ENCODE measurements at regions not wholly inside any gene's neighbourhood (a gene's known extent, or its start where the extent isn't known, plus 50 kb on each side); places are given as distances from the start of the nearest gene placed in this dataset.
"Not testable (repeated sequence)": the region's sequence is repeated elsewhere in the genome, so short reads cannot be mapped to it uniquely, and the experiment has no call there.

GRCh38 chr5:1634337-1634661 lies 110.5 kb upstream of the LPCAT1 start:
- TF ChIP-seq, protein P1, sequence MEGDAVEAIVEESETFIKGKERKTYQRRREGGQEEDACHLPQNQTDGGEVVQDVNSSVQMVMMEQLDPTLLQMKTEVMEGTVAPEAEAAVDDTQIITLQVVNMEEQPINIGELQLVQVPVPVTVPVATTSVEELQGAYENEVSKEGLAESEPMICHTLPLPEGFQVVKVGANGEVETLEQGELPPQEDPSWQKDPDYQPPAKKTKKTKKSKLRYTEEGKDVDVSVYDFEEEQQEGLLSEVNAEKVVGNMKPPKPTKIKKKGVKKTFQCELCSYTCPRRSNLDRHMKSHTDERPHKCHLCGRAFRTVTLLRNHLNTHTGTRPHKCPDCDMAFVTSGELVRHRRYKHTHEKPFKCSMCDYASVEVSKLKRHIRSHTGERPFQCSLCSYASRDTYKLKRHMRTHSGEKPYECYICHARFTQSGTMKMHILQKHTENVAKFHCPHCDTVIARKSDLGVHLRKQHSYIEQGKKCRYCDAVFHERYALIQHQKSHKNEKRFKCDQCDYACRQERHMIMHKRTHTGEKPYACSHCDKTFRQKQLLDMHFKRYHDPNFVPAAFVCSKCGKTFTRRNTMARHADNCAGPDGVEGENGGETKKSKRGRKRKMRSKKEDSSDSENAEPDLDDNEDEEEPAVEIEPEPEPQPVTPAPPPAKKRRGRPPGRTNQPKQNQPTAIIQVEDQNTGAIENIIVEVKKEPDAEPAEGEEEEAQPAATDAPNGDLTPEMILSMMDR (IDR thresholded peaks at IDR 0.05; ENCODE audit: borderline replicate concordance, insufficient read depth, low read depth, low read length) = no peak
- peak overlapping the region; percentile 85 for H3K4me3 ChIP-seq (ENCODE audit: low read depth, low read length)

DNA sequence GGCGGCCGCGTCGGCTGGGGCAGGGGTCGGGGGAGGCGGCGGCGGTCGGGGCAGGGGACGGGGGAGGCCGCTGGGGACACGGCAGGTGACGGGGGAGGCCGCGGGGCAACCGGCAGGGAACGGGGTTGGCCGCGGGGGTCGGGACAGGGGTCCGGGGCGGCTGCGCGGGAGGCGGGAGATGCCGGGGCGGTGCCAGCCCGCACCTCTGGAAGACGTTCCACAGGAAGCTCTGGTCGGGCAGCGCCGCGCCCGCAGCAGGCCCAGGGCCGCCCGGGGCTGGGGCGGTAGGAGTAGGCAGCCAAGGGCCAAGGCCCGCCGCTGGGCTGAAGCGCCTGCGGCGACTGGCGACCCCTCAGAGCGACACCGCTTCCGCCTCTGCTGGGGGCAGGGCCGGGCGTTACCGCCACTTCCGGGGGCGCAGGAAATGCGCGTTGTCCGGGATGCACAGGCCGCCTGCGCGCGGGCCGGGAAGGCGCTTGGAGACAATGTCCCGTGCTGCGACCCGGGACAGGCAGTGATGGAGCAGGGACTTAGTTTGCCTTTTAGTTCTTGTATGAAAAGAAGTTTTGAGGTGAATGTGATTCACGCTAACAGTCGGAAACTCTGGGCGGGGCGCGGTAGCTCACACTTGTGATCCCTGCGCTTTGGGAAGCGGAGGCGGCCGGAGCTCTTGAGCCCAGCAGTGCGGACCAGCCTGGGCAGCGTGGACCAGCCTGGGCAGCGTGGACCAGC lies 110.0 kb upstream of the LPCAT1 start:
- TF ChIP-seq, protein P1 (IDR thresholded peaks at IDR 0.05; ENCODE audit: borderline replicate concordance, insufficient read depth, low read depth, low read length) = no peak
- peak overlapping the region; percentile 85 for H3K4me3 ChIP-seq (ENCODE audit: low read depth, low read length)

DNA sequence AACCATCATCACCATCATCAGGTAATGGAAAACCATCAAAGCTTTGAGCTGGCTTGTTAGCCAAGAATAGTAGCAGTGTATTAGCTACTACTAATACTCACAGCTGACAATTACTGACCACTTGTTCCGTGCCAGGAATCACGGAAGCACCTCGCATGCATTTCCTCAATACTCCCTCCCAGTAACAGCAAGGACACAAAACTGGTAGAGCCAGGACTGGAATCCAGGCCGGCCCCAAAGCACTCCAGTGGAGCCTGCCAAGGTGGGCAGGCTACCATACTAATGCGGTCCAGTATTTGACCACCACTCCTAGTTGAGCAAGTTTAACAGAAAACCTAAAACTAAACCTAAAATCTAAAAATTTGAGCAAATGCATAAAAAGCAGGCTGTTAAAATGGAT lies 107.2 kb upstream of the LPCAT1 start:
- not testable (repeated sequence) for H3K4me3 ChIP-seq (ENCODE audit: low read depth, low read length)

GRCh38 chr5:1626397-1626796 lies 102.6 kb upstream of the LPCAT1 start:
- not testable (repeated sequence) for H3K4me3 ChIP-seq (ENCODE audit: low read depth, low read length)

GRCh38 chr5:1619531-1619930 lies 95.8 kb upstream of the LPCAT1 start:
- not testable (repeated sequence) for H3K4me3 ChIP-seq (ENCODE audit: low read depth, low read length)

DNA sequence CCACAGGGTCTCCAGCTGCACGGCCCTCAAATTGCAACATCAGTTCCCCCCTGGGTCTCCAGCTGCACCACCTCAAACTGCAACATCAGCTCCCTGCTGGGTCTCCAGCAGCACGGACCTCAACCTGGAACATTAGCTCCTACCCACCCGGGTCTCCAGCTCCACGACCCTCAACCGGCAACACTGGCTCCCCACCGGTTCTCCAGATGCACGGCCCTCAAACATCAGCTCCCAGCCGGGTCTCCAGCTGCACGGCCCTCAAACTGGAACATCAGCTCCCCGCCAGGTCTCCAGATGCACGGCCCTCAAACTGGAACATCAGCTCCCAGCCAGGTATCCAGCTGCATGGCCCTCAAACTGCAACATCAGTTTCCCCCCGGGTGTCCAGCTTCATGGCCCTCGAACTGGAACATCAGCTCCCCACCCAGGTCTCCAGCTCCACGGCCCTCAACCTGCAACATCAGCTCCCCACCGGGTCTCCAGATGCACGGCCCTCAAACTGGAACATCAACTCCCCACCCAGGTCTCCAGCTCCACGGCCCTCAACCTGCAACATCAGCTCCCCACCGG lies 94.6 kb upstream of the LPCAT1 start:
- H3K4me3 ChIP-seq (ENCODE audit: low read depth, low read length) = not testable (repeated sequence)

GRCh38 chr5:1617236-1617755 lies 93.5 kb upstream of the LPCAT1 start:
- H3K4me3 ChIP-seq (ENCODE audit: low read depth, low read length) = not testable (repeated sequence)

GRCh38 chr5:1613515-1613914 lies 89.8 kb upstream of the LPCAT1 start:
- not testable (repeated sequence) for H3K4me3 ChIP-seq (ENCODE audit: low read depth, low read length)

DNA sequence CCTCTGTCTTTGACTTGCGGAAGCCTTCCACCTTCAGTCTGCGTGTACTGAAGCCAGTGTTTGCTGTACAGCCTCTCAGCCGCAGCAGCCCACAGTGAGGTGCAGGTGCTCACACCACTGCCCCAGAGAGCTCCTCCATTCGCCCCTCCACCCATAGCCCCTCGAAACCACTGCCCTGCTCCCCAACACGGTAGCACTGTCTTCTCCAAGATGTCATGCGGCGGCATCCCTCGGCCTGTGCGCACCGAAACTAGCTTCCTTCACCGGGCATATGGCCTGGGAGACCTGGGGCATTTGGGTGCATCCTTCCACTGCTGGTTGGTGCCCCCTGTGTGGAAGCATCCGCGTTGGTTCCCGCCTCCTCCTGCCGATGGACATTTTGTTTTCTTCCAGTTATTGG lies 86.8 kb upstream of the LPCAT1 start:
- not testable (repeated sequence) for H3K4me3 ChIP-seq (ENCODE audit: low read depth, low read length)

DNA sequence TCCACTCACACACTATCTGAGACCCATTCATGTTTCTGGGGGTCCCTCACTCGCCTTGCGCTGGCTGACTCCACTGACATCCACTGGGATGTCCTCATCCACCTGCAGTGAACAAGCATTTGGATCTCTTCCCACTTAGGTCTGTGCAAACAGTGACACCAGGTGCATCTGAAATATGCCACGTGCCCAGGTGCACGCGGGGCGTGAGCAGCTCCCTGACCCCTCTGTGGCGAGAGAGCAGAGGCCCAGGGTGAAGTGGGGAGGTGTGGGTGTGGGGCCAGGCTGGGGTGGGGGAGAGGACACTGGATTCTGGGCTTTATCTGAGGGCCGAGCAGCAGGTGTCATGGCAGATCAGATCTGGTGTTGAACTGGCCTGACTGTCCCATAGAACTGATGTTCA lies 85.4 kb upstream of the LPCAT1 start:
- H3K4me3 ChIP-seq (ENCODE audit: low read depth, low read length) = not testable (repeated sequence)

DNA sequence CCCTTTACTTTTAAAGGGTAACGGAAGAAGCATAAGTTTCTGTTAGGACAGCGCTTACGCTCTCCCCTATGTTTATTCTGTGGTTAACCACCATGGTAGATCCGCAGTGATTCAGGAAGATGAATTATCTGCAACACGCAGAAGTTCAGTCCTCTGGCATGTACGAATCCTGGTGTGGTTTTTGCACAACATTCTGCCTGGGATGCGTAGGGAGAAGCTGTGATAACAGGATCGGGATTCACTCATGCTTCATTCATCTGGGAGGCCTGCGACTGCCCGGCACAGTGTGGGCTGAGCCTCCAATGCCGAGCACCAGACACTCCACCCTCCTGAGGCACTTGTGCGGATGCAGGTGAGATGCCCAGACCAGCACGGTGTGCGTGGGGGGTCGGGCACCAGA lies 84.6 kb upstream of the LPCAT1 start:
- H3K4me3 ChIP-seq (ENCODE audit: low read depth, low read length) = not testable (repeated sequence)

DNA sequence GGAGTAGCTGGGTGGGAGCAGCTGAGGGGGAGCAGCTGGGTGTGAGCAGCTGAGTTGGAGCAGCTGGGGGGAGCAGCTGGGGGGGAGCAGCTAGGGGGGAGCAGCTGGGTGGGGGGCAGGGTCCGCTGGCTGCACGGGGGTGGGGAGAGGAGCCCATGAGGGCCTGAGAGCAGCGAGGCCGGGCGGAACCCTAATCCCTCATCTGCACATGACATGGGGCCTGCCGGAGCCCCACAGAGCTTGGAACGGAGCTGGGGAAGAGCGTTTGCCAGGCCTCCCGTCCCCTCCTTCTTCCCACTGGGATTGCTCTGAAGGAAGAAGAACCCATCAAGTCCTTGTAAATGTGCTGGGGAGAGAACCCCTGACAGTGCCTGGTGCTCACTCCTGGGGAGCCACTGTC lies 83.2 kb upstream of the LPCAT1 start:
- not testable (repeated sequence) for H3K4me3 ChIP-seq (ENCODE audit: low read depth, low read length)

DNA sequence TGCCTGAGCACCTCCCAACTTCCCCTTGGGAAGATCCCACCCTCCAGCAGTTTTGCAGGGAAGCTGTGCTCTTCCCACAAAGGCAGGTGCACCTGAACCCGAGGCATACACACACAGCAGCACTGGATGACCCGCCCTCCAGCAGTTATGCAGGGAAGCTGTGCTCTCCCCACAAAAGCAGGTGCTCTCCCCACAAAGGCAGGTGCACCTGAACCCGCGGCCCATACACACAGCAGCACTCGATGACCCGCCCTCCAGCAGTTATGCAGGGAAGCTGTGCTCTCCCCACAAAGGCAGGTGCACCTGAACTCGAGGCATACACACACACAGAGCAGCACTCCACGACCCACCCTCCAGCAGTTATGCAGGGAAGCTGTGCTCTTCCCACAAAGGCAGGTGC lies 80.2 kb upstream of the LPCAT1 start:
- not testable (repeated sequence) for H3K4me3 ChIP-seq (ENCODE audit: low read depth, low read length)

DNA sequence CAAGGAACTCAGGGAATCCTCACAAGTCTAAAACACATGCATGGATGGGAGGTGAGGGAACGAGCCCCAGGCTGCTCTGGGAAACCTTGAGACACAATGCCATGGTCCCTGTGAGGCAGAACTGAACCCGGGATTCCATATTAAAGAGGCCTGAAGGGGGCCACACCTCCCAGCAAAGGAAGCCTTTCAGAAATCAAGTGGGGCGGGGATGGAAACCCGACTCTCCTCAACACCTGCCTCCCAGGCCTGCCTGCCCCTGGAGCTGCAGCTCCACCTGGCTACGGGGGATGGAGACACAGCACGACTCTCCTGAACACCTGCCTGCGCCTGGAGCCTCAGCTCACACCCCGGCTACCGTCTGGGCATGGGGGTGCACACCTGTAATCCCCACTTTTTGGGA lies 77.8 kb upstream of the LPCAT1 start:
- H3K4me3 ChIP-seq (ENCODE audit: low read depth, low read length) = not testable (repeated sequence)

Data from GM12875 (cell line).